Activated naive CD4-positive, alpha-beta T cell treated with anti-CD3 and anti-CD28 coated beads, Interleukin-2, amount 50 U/mL, for 16 hours (primary cell): ENCODE measurements at regions not wholly inside any gene's neighbourhood (a gene's known extent, or its start where the extent isn't known, plus 50 kb on each side); places are given as distances from the start of the nearest gene placed in this dataset.
A peak's percentile ranks its signal among the peaks of the same experiment; 100 is the strongest.
"Not testable (repeated sequence)": the region's sequence is repeated elsewhere in the genome, so short reads cannot be mapped to it uniquely, and the experiment has no call there.

Experiments used
- DNase-seq: peaks from one replicate; pipeline ENCODE4 v3.0.0-alpha.2; 2020

GRCh38 chr5:7244208-7244607 is 151.7 kb upstream of the ADCY2 start:
- DNase-seq: no peak

- no peak for DNase-seq
Observed at GRCh38 chr5:7245121-7245651, 150.8 kb upstream of the ADCY2 start.

- no peak for DNase-seq
Observed at GRCh38 chr5:7246287-7246686, 149.7 kb upstream of the ADCY2 start.

- no peak for DNase-seq
Observed at GRCh38 chr5:7250004-7250403, 145.9 kb upstream of the ADCY2 start.

- no peak for DNase-seq
Observed at GRCh38 chr5:7250611-7251010, 145.3 kb upstream of the ADCY2 start.

GRCh38 chr5:7251132-7251531 is 144.8 kb upstream of the ADCY2 start:
- DNase-seq: no peak

GRCh38 chr5:7261049-7261448 is 134.9 kb upstream of the ADCY2 start:
- DNase-seq: no peak

GRCh38 chr5:7261900-7262299 is 134.0 kb upstream of the ADCY2 start:
- DNase-seq: no peak

GRCh38 chr5:7263398-7264015 is 132.4 kb upstream of the ADCY2 start:
- DNase-seq: not testable (repeated sequence)

- DNase-seq: not testable (repeated sequence)
Observed at GRCh38 chr5:7265776-7266175, 130.2 kb upstream of the ADCY2 start.

- DNase-seq: not testable (repeated sequence)
Observed at GRCh38 chr5:7268722-7269121, 127.2 kb upstream of the ADCY2 start.

- no peak for DNase-seq
Observed at GRCh38 chr5:7269591-7270274, 126.2 kb upstream of the ADCY2 start.

GRCh38 chr5:7271435-7272084 is 124.4 kb upstream of the ADCY2 start:
- no peak for DNase-seq

- DNase-seq: no peak
Observed at GRCh38 chr5:7272408-7272965, 123.5 kb upstream of the ADCY2 start.

GRCh38 chr5:7274203-7274602 is 121.7 kb upstream of the ADCY2 start:
- DNase-seq: no peak

GRCh38 chr5:7289634-7290033 is 106.3 kb upstream of the ADCY2 start:
- not testable (repeated sequence) for DNase-seq

- not testable (repeated sequence) for DNase-seq
Observed at GRCh38 chr5:7297821-7298220, 98.1 kb upstream of the ADCY2 start.

GRCh38 chr5:7299731-7300130 is 96.2 kb upstream of the ADCY2 start:
- not testable (repeated sequence) for DNase-seq

- DNase-seq: not testable (repeated sequence)
Observed at GRCh38 chr5:7305000-7305674, 90.8 kb upstream of the ADCY2 start.

- peak; percentile 16 for DNase-seq
Observed at GRCh38 chr5:7306556-7306955, 89.4 kb upstream of the ADCY2 start.

GRCh38 chr5:7307709-7308108 is 88.2 kb upstream of the ADCY2 start:
- not testable (repeated sequence) for DNase-seq

GRCh38 chr5:7309715-7310114 is 86.2 kb upstream of the ADCY2 start:
- not testable (repeated sequence) for DNase-seq

- DNase-seq: not testable (repeated sequence)
Observed at GRCh38 chr5:7310656-7311055, 85.3 kb upstream of the ADCY2 start.
